K562 (cell line): ENCODE measurements at regions not wholly inside any gene's neighbourhood (a gene's known extent, or its start where the extent isn't known, plus 50 kb on each side); places are given as distances from the start of the nearest gene placed in this dataset.
A peak's percentile ranks its signal among the peaks of the same experiment; 100 is the strongest.

Experiments
- ATAC-seq: fragments of 200-7000 bp; cut with Tn5 transposase; 3 replicates; pipeline ENCODE4 v1.9.1; 2020; ENCODE audit warnings: moderate library complexity
- BruUV-seq: library from RNA; stranded (reverse); fragments of 400-500 nt; replicated peaks from 2 replicates; lab custom pipeline; 2021; lab: Mats Ljungman, UMichigan
- CTCF ChIA-PET: fragments of 300-600 bp; formaldehyde crosslinking; extraction: SDS; loops from one replicate; lab custom pipeline; 2021; ENCODE audit warnings: low intra/inter-chr PET ratio; lab: Yijun Ruan, JAX
- POLR2A ChIA-PET: fragments of 300-600, 350-650 bp; sonication (Branson Sonifier 250); formaldehyde crosslinking; extraction: SDS; loops from one replicate; lab custom pipeline; 2021; ENCODE audit warnings: antibody characterized with exemption, inconsistent platforms; lab: Yijun Ruan, JAX
- DNase-seq, 4 experiments: peaks; one replicate each; pipeline versions ENCODE4 v3.0.0 to v3.0.0-alpha.2; 2011 to 2018; ENCODE audit warnings: low spot score in 3 of 4, mixed read lengths in 3 of 4; ENCODE audit errors: extremely low read depth in 1 of 4
- FAIRE-seq: peaks from 2 replicates; lab custom pipeline; 2011; peaks lifted over from hg19 to GRCh38; lab: Jason Lieb, UNC
- H2AFZ ChIP-seq: 2 replicates; pipeline ENCODE4 v1.6.0; 2011; ENCODE audit warnings: low read depth, low read length, control low read depth, inconsistent platforms
- H3K27ac ChIP-seq: fragments of 200-600 bp; 3 replicates; pipeline ENCODE4 v1.8.0; 2011; ENCODE audit warnings: low read depth, mild to moderate bottlenecking, control low read depth, inconsistent platforms, low read length, moderate library complexity, mixed read lengths; ENCODE audit errors: extremely low read depth
- H3K27me3 ChIP-seq, 2 experiments: fragments of 300-600 bp in 1 of 2; 2 replicates in 1 of 2; 3 replicates in 1 of 2; pipeline versions ENCODE4 v1.6.0 to v1.8.0; 2011; ENCODE audit warnings: inconsistent platforms in 2 of 2, low read length in 2 of 2, mild to moderate bottlenecking in 1 of 2, mixed read lengths in 1 of 2, moderate library complexity in 1 of 2; ENCODE audit not compliant: control insufficient read depth in 2 of 2, insufficient read depth in 2 of 2
- H3K36me3 ChIP-seq: fragments of 300-600 bp; 3 replicates; pipeline ENCODE4 v1.8.0; 2011; ENCODE audit warnings: mild to moderate bottlenecking, low read length, inconsistent platforms; ENCODE audit not compliant: control insufficient read depth, insufficient read depth
- H3K4me1 ChIP-seq, 2 experiments: fragments of 200-600 bp in 1 of 2; replicated peaks in 1 of 2; 2 replicates in 1 of 2; 3 replicates in 1 of 2; pipeline versions ENCODE4 v1.5.1 to v1.8.0; 2011; ENCODE audit warnings: inconsistent platforms in 2 of 2, low read length in 2 of 2, mild to moderate bottlenecking in 1 of 2, mixed read lengths in 1 of 2, moderate library complexity in 1 of 2; ENCODE audit not compliant: control insufficient read depth in 2 of 2, insufficient read depth in 2 of 2
- H3K4me2 ChIP-seq: 2 replicates; pipeline ENCODE4 v1.6.1; 2011; ENCODE audit warnings: low read length, control low read depth, inconsistent platforms, mixed read lengths; ENCODE audit not compliant: insufficient read depth
- H3K4me3 ChIP-seq: fragments of 200-600 bp; sonication (generic), shearing (Covaris generic); 2 replicates; pipeline ENCODE4 v1.5.1; 2016; ENCODE audit warnings: control low read depth, inconsistent platforms
- H3K79me2 ChIP-seq: fragments of 200-600 bp; 3 replicates; pipeline ENCODE4 v1.8.0; 2011; ENCODE audit warnings: low read length, inconsistent platforms; ENCODE audit not compliant: control insufficient read depth, insufficient read depth
- H3K9ac ChIP-seq, 2 experiments: 2 replicates each; pipeline versions ENCODE4 v1.6.0 to v1.6.1; 2011; ENCODE audit warnings: low read depth in 2 of 2, low read length in 2 of 2, control low read depth in 1 of 2, inconsistent platforms in 1 of 2, mild to moderate bottlenecking in 1 of 2, mixed read lengths in 1 of 2; ENCODE audit not compliant: insufficient read depth in 1 of 2
- H3K9me1 ChIP-seq: one replicate; pipeline ENCODE4 v1.6.0; 2011; ENCODE audit warnings: inconsistent platforms, mild to moderate bottlenecking, low read length, moderate library complexity; ENCODE audit not compliant: control insufficient read depth, insufficient read depth
- H3K9me3 ChIP-seq: replicated peaks from 2 replicates; pipeline ENCODE4 v1.5.1; 2011; ENCODE audit warnings: low read depth, low read length, inconsistent platforms; ENCODE audit not compliant: control insufficient read depth, insufficient read depth
- H4K20me1 ChIP-seq: replicated peaks from 2 replicates; pipeline ENCODE4 v1.6.1; 2011; ENCODE audit warnings: low read length, inconsistent platforms, mixed read lengths; ENCODE audit not compliant: control insufficient read depth, insufficient read depth
- BCOR ChIP-seq: fragments of 450-650 bp; IDR thresholded peaks from 2 replicates; pipeline ENCODE4 v1.6.1; 2016
- LARP7 ChIP-seq: fragments of 450-650 bp; IDR thresholded peaks from 2 replicates; pipeline ENCODE4 v1.6.1; 2016
- RBM25 ChIP-seq: fragments of 200-400 bp; formaldehyde crosslinking; IDR thresholded peaks from 2 replicates; pipeline ENCODE4 v1.6.1; 2018; ENCODE audit warnings: low read length, low read depth, moderate library complexity; ENCODE audit not compliant: severe bottlenecking
- SETDB1 ChIP-seq: IDR thresholded peaks from one replicate; pipeline ENCODE4 v1.6.1; 2012; ENCODE audit warnings: low read length, control low read depth, inconsistent platforms
- ZNF785 ChIP-seq: fragments of 250-450 bp; sonication (Bioruptor Pico); IDR thresholded peaks from 2 replicates; pipeline ENCODE4 v1.4.0; 2020; ENCODE audit warnings: mild to moderate bottlenecking
- WGBS: fragments of 100-300 bp; shearing (Covaris generic); methylation state at CpG from one replicate; pipeline ENCODE4 v1.1.6; 2016; ENCODE audit warnings: low coverage, mixed read lengths; ENCODE audit not compliant: insufficient coverage; ENCODE audit errors: missing lambda C conversion rate; 5-methylcytosine and 5-hydroxymethylcytosine counted together
- in situ Hi-C: fragments of 300-500 bp; cut with MboI; formaldehyde crosslinking; loops from 4 replicates; pipeline ENCODE4 v1.15.0; 2018; ENCODE audit warnings: inconsistent platforms, mixed read lengths
- intact Hi-C: fragments of 100-400 bp; cut with micrococcal nuclease; formaldehyde crosslinking; loops from 2 replicates; pipeline ENCODE4 v1.14.2; 2022
- TF ChIP-seq, protein P1 (sequence below): sonication (generic); formaldehyde crosslinking; IDR thresholded peaks from 2 replicates; pipeline ENCODE4 v1.8.0; 2022; ENCODE audit warnings: missing genetic modification reagents, mild to moderate bottlenecking, borderline replicate concordance
- TF ChIP-seq, protein P2 (sequence below): sonication (generic); formaldehyde crosslinking; IDR thresholded peaks from 2 replicates; pipeline ENCODE4 v1.4.0; 2020; ENCODE audit warnings: mild to moderate bottlenecking, missing genetic modification reagents

DNA sequence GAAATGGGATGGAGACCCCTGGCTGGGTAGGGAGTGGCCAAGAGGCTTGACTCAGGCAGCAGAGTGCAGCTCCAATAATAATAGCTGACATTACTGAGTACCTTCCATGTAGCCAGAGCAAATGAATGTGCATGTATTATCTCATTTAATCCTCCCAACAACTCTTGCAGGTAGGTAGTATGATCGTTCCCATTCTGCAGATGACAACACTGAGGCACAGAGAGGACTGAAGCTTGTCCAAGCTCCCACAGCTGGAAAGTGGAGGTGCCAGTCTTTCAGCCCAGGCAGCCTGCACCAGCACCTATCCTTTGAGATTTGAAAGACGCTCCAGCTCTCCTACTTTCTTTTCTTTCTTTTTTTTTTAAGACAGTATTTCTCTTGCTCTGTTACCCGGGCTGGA, 87.6 kb downstream of the PCDH1 start:
- Histone ChIP-seq H3K4me2 (no peak overlapping the region), H3K9me3 (no peaks in the 10 kb centered on the region), H3K27me3 (peaks cover 10 to 38% of the 10 kb centered on the region in 2 experiments; a peak in 3 of 5 replicates), H3K9me1 (no peaks in the 10 kb centered on the region), H3K4me1 (no peaks in the 10 kb centered on the region), H3K36me3 (no peaks in the 10 kb centered on the region), H3K79me2 (no peaks in the 10 kb centered on the region), H3K27ac (no peak overlapping the region), H4K20me1 (peaks cover 8% of the 10 kb centered on the region), H3K9ac (no peak overlapping the region), H2AFZ (no peak overlapping the region), H3K4me3 (no peak overlapping the region)
- ATAC-seq (no peak), DNase-seq (no peak), FAIRE-seq (no peak)
- intact Hi-C loops: no loop called here
- BruUV-seq: no TSS peak
- TF ChIP-seq, protein P1, sequence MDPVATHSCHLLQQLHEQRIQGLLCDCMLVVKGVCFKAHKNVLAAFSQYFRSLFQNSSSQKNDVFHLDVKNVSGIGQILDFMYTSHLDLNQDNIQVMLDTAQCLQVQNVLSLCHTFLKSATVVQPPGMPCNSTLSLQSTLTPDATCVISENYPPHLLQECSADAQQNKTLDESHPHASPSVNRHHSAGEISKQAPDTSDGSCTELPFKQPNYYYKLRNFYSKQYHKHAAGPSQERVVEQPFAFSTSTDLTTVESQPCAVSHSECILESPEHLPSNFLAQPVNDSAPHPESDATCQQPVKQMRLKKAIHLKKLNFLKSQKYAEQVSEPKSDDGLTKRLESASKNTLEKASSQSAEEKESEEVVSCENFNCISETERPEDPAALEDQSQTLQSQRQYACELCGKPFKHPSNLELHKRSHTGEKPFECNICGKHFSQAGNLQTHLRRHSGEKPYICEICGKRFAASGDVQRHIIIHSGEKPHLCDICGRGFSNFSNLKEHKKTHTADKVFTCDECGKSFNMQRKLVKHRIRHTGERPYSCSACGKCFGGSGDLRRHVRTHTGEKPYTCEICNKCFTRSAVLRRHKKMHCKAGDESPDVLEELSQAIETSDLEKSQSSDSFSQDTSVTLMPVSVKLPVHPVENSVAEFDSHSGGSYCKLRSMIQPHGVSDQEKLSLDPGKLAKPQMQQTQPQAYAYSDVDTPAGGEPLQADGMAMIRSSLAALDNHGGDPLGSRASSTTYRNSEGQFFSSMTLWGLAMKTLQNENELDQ (CRISPR knock-in tag): no peak
- TF ChIP-seq RBM25: peak; percentile 76
- no peak for TF ChIP-seq ZNF785 (CRISPR knock-in tag)
- TF ChIP-seq LARP7: no peak
- TF ChIP-seq SETDB1: no peak
- 0 out of 2 replicates have a peak, but pooled peaks have one; percentile 9 for TF ChIP-seq BCOR
- TF ChIP-seq, protein P2, sequence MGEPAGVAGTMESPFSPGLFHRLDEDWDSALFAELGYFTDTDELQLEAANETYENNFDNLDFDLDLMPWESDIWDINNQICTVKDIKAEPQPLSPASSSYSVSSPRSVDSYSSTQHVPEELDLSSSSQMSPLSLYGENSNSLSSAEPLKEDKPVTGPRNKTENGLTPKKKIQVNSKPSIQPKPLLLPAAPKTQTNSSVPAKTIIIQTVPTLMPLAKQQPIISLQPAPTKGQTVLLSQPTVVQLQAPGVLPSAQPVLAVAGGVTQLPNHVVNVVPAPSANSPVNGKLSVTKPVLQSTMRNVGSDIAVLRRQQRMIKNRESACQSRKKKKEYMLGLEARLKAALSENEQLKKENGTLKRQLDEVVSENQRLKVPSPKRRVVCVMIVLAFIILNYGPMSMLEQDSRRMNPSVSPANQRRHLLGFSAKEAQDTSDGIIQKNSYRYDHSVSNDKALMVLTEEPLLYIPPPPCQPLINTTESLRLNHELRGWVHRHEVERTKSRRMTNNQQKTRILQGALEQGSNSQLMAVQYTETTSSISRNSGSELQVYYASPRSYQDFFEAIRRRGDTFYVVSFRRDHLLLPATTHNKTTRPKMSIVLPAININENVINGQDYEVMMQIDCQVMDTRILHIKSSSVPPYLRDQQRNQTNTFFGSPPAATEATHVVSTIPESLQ (CRISPR knock-in tag): no peak
- ChIA-PET POLR2A (no interaction called here), CTCF (no interaction called here)
- WGBS: 3% methylated on average over 3 of the region's 3 CpGs
- in situ Hi-C loops: no loop called here
